Upper lobe of left lung (tissue), 4 donors: ENCODE measurements at regions not wholly inside any gene's neighbourhood (a gene's known extent, or its start where the extent isn't known, plus 50 kb on each side); places are given as distances from the start of the nearest gene placed in this dataset.

Source experiments
- CTCF ChIP-seq, 6 experiments: fragments of 450-650 bp in 4 of 6; fragments of 200-600 bp in 2 of 6; sonication (generic) in 2 of 6; IDR thresholded peaks; one replicate each; pipeline ENCODE4 v1.5.1; 2016 to 2019; ENCODE audit warnings: antibody characterized with exemption in 6 of 6
- EP300 ChIP-seq, 4 donors: sonication (generic); formaldehyde crosslinking; IDR thresholded peaks; one replicate each; pipeline ENCODE4 v1.5.1; 2017; ENCODE audit warnings: antibody characterized with exemption in 4 of 4, control low read depth in 2 of 4

GRCh38 chr7:149568218-149568617 lies 70.6 kb upstream of the ZNF746 start:
- TF ChIP-seq CTCF (IDR thresholded peaks at IDR 0.05) (no peak), EP300 (IDR thresholded peaks at IDR 0.05) (no peak)
